ENCODE measurements at regions not wholly inside any gene's neighbourhood (a gene's known extent, or its start where the extent isn't known, plus 50 kb on each side); places are given as distances from the start of the nearest gene placed in this dataset.

DNA sequence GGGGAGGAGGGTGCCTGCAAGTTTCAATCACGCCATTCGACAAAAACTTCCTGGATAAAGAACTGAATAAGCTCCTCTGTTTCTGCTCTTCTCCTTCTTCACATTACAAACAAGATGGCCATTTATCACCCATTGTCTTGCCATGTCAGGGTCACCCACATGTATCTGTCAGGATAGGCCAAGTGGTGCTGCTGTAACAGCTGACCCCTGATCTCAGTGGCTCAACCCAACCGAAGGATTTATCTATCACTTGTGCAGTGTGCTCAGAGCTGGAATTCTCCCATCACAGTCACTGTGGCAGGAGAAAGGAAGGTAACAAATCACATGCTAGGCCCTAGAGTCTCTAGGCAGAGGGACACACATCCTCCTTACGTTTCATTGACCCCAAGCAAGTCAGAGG, 210.0 kb upstream of the CDH5 start:
- no peak overlapping the region for H2BK5ac ChIP-seq (ENCODE audit: low read depth, low read length)
- no peak overlapping the region for H4K91ac ChIP-seq (replicated peaks; ENCODE audit: insufficient read length, low read length)
- no peak overlapping the region for H3K4me2 ChIP-seq (ENCODE audit: insufficient read depth in 1 of 2, low read depth in 2 of 2, low read length in 2 of 2)
- H2AFZ ChIP-seq (ENCODE audit: low read length): no peak overlapping the region
- H3K18ac ChIP-seq (ENCODE audit: extremely low read depth, low read length): no peak overlapping the region
- H3K23ac ChIP-seq (ENCODE audit: insufficient read length): no peak overlapping the region
- no peaks in the 10 kb centered on the region for H3K9me3 ChIP-seq (ENCODE audit: insufficient read depth in 2 of 2, low read depth in 1 of 2, low read length in 1 of 2)
- FAIRE-seq: no peak
- H3K56ac ChIP-seq (replicated peaks; ENCODE audit: insufficient read length, low read depth, low read length): no peak overlapping the region
- H2BK20ac ChIP-seq (ENCODE audit: low read length): no peak overlapping the region
- H3K4me1 ChIP-seq (replicated peaks in 1 of 4; ENCODE audit: control insufficient read depth in 3 of 4, insufficient read depth in 4 of 4, low read length in 3 of 4): peaks cover 0 to 4% (median 0%) of the 10 kb centered on the region in 4 experiments; a peak in 1 of 7 replicates
- no peak overlapping the region for H2BK120ac ChIP-seq (replicated peaks; ENCODE audit: low read depth, low read length)
- H3K27me3 ChIP-seq (replicated peaks in 1 of 4; ENCODE audit: control insufficient read depth in 3 of 4, extremely low read depth in 1 of 4, insufficient read depth in 3 of 4, low read length in 3 of 4): no peaks in the 10 kb centered on the region
- no peak for DNase-seq (ENCODE audit: low read depth in 1 of 2, low spot score in 2 of 2)
- no peaks in the 10 kb centered on the region for H3K79me1 ChIP-seq (ENCODE audit: low read depth, low read length)
- POLR2A ChIA-PET (ENCODE audit: partially characterized antibody): no interaction called here
- H3K36me3 ChIP-seq (ENCODE audit: control insufficient read depth in 2 of 4, insufficient read depth in 4 of 4, low read length in 3 of 4): no peaks in the 10 kb centered on the region
- H2AK5ac ChIP-seq (ENCODE audit: low read depth, low read length): no peak overlapping the region
- no peaks in the 10 kb centered on the region for H3K79me2 ChIP-seq (ENCODE audit: control insufficient read depth in 1 of 2, insufficient read depth in 2 of 2, low read length in 2 of 2)
- CTCF ChIA-PET (ENCODE audit: partially characterized antibody): interaction anchor here (0.6 to 1.7 kb wide), 4 partner anchors 11 to 48 kb away, joined by 3 to 5 read pairs (median 4); no protein-coding TSS in a partner anchor
- H2BK15ac ChIP-seq (ENCODE audit: low read length): no peak overlapping the region
- WGBS, 2 experiments (ENCODE audit: extremely low coverage in 1 of 2, insufficient coverage in 1 of 2, insufficient read length in 1 of 2, insufficient replicate concordance in 2 of 2, low coverage in 1 of 2, low lambda C conversion rate in 2 of 2, missing lambda C conversion rate in 1 of 2): 94% methylated on average over 4 of the region's 4 CpGs; no CpG with 5 or more reads in 1 of the 2 experiments
- 0 out of 2 replicates have a peak, but pooled peaks cover 3% of the 10 kb centered on the region for H3K23me2 ChIP-seq (ENCODE audit: low read depth, low read length)
- H3K4me3 ChIP-seq (ENCODE audit: extremely low read depth in 1 of 4, insufficient read depth in 2 of 4, low read depth in 3 of 4, low read length in 4 of 4): no peak overlapping the region
- H2BK12ac ChIP-seq (ENCODE audit: low read depth, low read length): no peak overlapping the region
- H4K8ac ChIP-seq (ENCODE audit: extremely low read depth, insufficient read depth, low read length): no peak overlapping the region
- no peak overlapping the region for H3K9ac ChIP-seq (replicated peaks in 1 of 4; ENCODE audit: extremely low read depth in 1 of 4, low read depth in 3 of 4, low read length in 3 of 4)
- H3K27ac ChIP-seq (ENCODE audit: low read depth, low read length): no peak overlapping the region
- H4K5ac ChIP-seq (ENCODE audit: insufficient read length, low read depth, low read length): no peak overlapping the region
- H3K4ac ChIP-seq (replicated peaks; ENCODE audit: insufficient read length, low read depth, low read length): no peak overlapping the region
- H4K20me1 ChIP-seq (replicated peaks in 1 of 2; ENCODE audit: control insufficient read depth in 1 of 2, insufficient read depth in 2 of 2, low read length in 2 of 2): no peaks in the 10 kb centered on the region
- no peak overlapping the region for H3K14ac ChIP-seq (ENCODE audit: insufficient read length)
- no peak for TF ChIP-seq SIX5 (IDR thresholded peaks at IDR 0.05; ENCODE audit: low read depth, low read length)
- TF ChIP-seq ASH2L (IDR thresholded peaks at IDR 0.05; ENCODE audit: low read length): no peak
- TF ChIP-seq, protein P1, sequence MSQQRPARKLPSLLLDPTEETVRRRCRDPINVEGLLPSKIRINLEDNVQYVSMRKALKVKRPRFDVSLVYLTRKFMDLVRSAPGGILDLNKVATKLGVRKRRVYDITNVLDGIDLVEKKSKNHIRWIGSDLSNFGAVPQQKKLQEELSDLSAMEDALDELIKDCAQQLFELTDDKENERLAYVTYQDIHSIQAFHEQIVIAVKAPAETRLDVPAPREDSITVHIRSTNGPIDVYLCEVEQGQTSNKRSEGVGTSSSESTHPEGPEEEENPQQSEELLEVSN (IDR thresholded peaks at IDR 0.05): no peak
- no peak for TF ChIP-seq CHD1 (IDR thresholded peaks at IDR 0.05; ENCODE audit: low read depth, low read length)
- TF ChIP-seq SAP30 (IDR thresholded peaks at IDR 0.05; ENCODE audit: insufficient read depth, insufficient replicate concordance, low read length): no peak
- TF ChIP-seq TBP (IDR thresholded peaks at IDR 0.05; ENCODE audit: low read depth, low read length): no peak
- no peak for TF ChIP-seq GTF2F1 (IDR thresholded peaks at IDR 0.05; ENCODE audit: borderline replicate concordance, low read depth, low read length)
- TF ChIP-seq SUZ12 (IDR thresholded peaks at IDR 0.05; ENCODE audit: low read length): no peak
- no peak for TF ChIP-seq HDAC6 (IDR thresholded peaks at IDR 0.05; ENCODE audit: low read depth, low read length)
- no peak for TF ChIP-seq RXRA (IDR thresholded peaks at IDR 0.05; ENCODE audit: insufficient read depth, low read depth, low read length)
- TF ChIP-seq PHF8 (conservative IDR thresholded peaks at IDR 0.05; ENCODE audit: low read depth, low read length): no peak
- no peak for TF ChIP-seq BCL11A (IDR thresholded peaks at IDR 0.05; ENCODE audit: low read depth in 2 of 2, low read length in 2 of 2)
- TF ChIP-seq, protein P2, sequence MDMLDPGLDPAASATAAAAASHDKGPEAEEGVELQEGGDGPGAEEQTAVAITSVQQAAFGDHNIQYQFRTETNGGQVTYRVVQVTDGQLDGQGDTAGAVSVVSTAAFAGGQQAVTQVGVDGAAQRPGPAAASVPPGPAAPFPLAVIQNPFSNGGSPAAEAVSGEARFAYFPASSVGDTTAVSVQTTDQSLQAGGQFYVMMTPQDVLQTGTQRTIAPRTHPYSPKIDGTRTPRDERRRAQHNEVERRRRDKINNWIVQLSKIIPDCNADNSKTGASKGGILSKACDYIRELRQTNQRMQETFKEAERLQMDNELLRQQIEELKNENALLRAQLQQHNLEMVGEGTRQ (IDR thresholded peaks at IDR 0.05; ENCODE audit: low read length): no peak

All from H1 (cell line).